Type B pancreatic cell (in vitro differentiated cells): ENCODE measurements at regions not wholly inside any gene's neighbourhood (a gene's known extent, or its start where the extent isn't known, plus 50 kb on each side); places are given as distances from the start of the nearest gene placed in this dataset.

Source experiments
- DNase-seq: peaks from one replicate; pipeline ENCODE4 v3.0.0; 2021; ENCODE audit warnings: mixed read lengths; ENCODE audit not compliant: unreplicated experiment; ENCODE audit errors: extremely low spot score
- H3K27ac Mint-ChIP-seq: 2 replicates; pipeline ENCODE4 v1.8.0; 2021; ENCODE audit warnings: mild to moderate bottlenecking, mixed read lengths
- H3K27me3 Mint-ChIP-seq: 2 replicates; pipeline ENCODE4 v1.8.0; 2021; ENCODE audit warnings: mixed read lengths
- H3K36me3 Mint-ChIP-seq: 2 replicates; pipeline ENCODE4 v1.8.0; 2021; ENCODE audit warnings: mixed read lengths
- H3K4me1 Mint-ChIP-seq: one replicate; pipeline ENCODE4 v1.8.0; 2021; ENCODE audit warnings: mixed read lengths; ENCODE audit not compliant: unreplicated experiment
- H3K4me3 Mint-ChIP-seq: 2 replicates; pipeline ENCODE4 v1.8.0; 2021; ENCODE audit warnings: mild to moderate bottlenecking, mixed read lengths
- H3K9me3 Mint-ChIP-seq: 2 replicates; pipeline ENCODE4 v1.8.0; 2021; ENCODE audit warnings: mixed read lengths
- CTCF ChIP-seq: fragments of 200-600 bp; sonication (generic); conservative IDR thresholded peaks from 2 replicates; pipeline ENCODE4 v1.5.0; 2021; ENCODE audit warnings: antibody characterized with exemption, mild to moderate bottlenecking

GRCh38 chr10:78250313-78251015 is 216.8 kb downstream of the RPS24 start:
- Mint-ChIP-seq H3K36me3 (no peaks in the 10 kb centered on the region), H3K4me3 (no peak overlapping the region), H3K4me1 (peaks cover 22% of the 10 kb centered on the region), H3K27me3 (no peaks in the 10 kb centered on the region), H3K27ac (no peak overlapping the region), H3K9me3 (no peaks in the 10 kb centered on the region)
- DNase-seq = no peak
- no peak for TF ChIP-seq CTCF

GRCh38 chr10:78251016-78251385 is 217.3 kb downstream of the RPS24 start:
- H3K4me3 Mint-ChIP-seq = no peak overlapping the region
- DNase-seq = no peak
- H3K9me3 Mint-ChIP-seq = no peaks in the 10 kb centered on the region
- no peaks in the 10 kb centered on the region for H3K27me3 Mint-ChIP-seq
- no peak for TF ChIP-seq CTCF
- H3K4me1 Mint-ChIP-seq = peaks cover 25% of the 10 kb centered on the region
- H3K27ac Mint-ChIP-seq = no peak overlapping the region
- no peaks in the 10 kb centered on the region for H3K36me3 Mint-ChIP-seq

GRCh38 chr10:78252286-78252685 is 218.6 kb downstream of the RPS24 start:
- H3K9me3 Mint-ChIP-seq = no peaks in the 10 kb centered on the region
- H3K27ac Mint-ChIP-seq = no peak overlapping the region
- H3K27me3 Mint-ChIP-seq = no peaks in the 10 kb centered on the region
- H3K4me3 Mint-ChIP-seq = no peak overlapping the region
- no peaks in the 10 kb centered on the region for H3K36me3 Mint-ChIP-seq
- no peak for TF ChIP-seq CTCF
- peaks cover 25% of the 10 kb centered on the region for H3K4me1 Mint-ChIP-seq
- DNase-seq = no peak

- Mint-ChIP-seq H3K27ac (no peak overlapping the region), H3K9me3 (no peaks in the 10 kb centered on the region), H3K27me3 (no peaks in the 10 kb centered on the region), H3K4me1 (peaks cover 25% of the 10 kb centered on the region), H3K36me3 (no peaks in the 10 kb centered on the region), H3K4me3 (no peak overlapping the region)
- no peak for DNase-seq
- no peak for TF ChIP-seq CTCF
These were observed 219.6 kb downstream of the RPS24 start for GRCh38 chr10:78253063-78253853.

GRCh38 chr10:78254013-78254412 is 220.3 kb downstream of the RPS24 start:
- H3K4me3 Mint-ChIP-seq = no peak overlapping the region
- H3K27ac Mint-ChIP-seq = no peak overlapping the region
- no peak for TF ChIP-seq CTCF
- H3K9me3 Mint-ChIP-seq = no peaks in the 10 kb centered on the region
- H3K4me1 Mint-ChIP-seq = peaks cover 22% of the 10 kb centered on the region
- no peak for DNase-seq
- no peaks in the 10 kb centered on the region for H3K36me3 Mint-ChIP-seq
- H3K27me3 Mint-ChIP-seq = no peaks in the 10 kb centered on the region
